ENCODE measurements at regions not wholly inside any gene's neighbourhood (a gene's known extent, or its start where the extent isn't known, plus 50 kb on each side); places are given as distances from the start of the nearest gene placed in this dataset.

GRCh38 chr9:78149702-78150291, 86.1 kb upstream of the CEP78 start:
- TF ChIP-seq EZH2phosphoT487 (IDR thresholded peaks at IDR 0.05; ENCODE audit: borderline replicate concordance, low read length) (no peak), CTCF (IDR thresholded peaks at IDR 0.05; ENCODE audit: low read depth, low read length, poor library complexity, severe bottlenecking) (no peak)

Measured in DOHH2 (cell line).